ENCODE measurements at regions not wholly inside any gene's neighbourhood (a gene's known extent, or its start where the extent isn't known, plus 50 kb on each side); places are given as distances from the start of the nearest gene placed in this dataset.

DNA sequence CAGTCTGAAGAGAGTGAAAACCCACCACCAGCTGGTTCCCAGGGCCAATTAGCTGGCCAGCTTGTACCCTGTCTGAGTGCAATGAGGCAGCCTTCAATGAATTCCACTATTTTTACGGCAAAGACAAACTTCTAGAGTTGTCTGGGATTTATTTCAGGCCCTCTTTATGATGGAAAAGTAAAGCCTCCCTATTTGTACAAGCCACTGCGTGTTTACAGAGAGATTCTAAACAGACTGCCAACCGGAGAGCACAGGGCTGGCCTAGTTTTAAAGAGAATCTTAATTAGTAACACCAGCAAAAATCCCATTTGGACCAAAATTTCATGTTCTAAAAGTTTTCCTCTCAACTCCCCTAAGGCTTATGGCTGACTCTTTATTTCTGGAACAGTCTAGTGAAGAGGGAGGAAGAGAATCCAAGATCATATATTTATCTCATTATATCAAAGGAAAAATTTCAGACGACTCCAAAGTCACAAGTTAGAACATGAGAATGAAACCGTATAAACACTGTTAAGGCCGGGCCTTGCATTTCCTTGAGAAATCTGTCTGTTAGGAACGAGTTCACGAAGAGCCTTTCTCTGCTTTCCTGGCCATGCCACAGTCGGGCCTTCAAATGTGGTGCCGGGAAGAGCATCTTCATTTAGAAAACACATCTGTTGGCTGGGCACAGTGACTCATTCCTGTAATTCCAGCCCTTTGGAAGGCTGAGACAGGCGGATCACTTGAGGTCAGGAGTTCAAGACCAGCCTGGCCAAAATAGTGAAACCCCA lies 724.6 kb upstream of the NRP1 start:
- TF ChIP-seq POLR2AphosphoS5 (IDR thresholded peaks at IDR 0.05; ENCODE audit: low read depth, low read length) = no peak
- no peak for TF ChIP-seq SIN3A (IDR thresholded peaks at IDR 0.05; ENCODE audit: borderline replicate concordance, insufficient read depth, low read length)

DNA sequence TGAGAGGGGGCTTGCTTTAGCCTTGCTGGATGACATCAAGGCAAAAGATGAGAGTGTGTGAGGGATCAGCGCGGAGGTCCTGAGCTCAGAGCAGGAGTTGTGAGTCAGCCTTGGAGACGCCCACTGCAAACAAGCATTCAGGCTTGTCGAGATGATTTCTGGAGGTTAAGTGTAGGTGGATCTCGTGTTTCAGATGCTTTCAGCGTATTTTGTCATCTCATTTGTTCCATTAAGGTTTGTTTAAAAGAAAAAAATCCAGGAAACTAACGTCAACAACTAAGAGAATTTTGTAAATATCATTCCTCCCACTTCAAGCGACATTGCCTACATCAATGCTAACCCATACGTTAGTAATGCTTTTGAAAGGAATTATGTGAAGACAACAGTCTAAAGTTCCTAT lies 715.4 kb upstream of the NRP1 start:
- no peak for TF ChIP-seq FOXP2 (optimal IDR thresholded peaks at IDR 0.05; ENCODE audit: borderline replicate concordance, extremely low read depth, extremely low read length, insufficient read depth)
- TF ChIP-seq POLR2AphosphoS5 (IDR thresholded peaks at IDR 0.05; ENCODE audit: low read depth, low read length) = no peak
- no peak for TF ChIP-seq TAF1 (IDR thresholded peaks at IDR 0.05; ENCODE audit: borderline replicate concordance, insufficient read depth, low read length)
- no peak for TF ChIP-seq SIN3A (IDR thresholded peaks at IDR 0.05; ENCODE audit: borderline replicate concordance, insufficient read depth, low read length)
- TF ChIP-seq, protein P1, sequence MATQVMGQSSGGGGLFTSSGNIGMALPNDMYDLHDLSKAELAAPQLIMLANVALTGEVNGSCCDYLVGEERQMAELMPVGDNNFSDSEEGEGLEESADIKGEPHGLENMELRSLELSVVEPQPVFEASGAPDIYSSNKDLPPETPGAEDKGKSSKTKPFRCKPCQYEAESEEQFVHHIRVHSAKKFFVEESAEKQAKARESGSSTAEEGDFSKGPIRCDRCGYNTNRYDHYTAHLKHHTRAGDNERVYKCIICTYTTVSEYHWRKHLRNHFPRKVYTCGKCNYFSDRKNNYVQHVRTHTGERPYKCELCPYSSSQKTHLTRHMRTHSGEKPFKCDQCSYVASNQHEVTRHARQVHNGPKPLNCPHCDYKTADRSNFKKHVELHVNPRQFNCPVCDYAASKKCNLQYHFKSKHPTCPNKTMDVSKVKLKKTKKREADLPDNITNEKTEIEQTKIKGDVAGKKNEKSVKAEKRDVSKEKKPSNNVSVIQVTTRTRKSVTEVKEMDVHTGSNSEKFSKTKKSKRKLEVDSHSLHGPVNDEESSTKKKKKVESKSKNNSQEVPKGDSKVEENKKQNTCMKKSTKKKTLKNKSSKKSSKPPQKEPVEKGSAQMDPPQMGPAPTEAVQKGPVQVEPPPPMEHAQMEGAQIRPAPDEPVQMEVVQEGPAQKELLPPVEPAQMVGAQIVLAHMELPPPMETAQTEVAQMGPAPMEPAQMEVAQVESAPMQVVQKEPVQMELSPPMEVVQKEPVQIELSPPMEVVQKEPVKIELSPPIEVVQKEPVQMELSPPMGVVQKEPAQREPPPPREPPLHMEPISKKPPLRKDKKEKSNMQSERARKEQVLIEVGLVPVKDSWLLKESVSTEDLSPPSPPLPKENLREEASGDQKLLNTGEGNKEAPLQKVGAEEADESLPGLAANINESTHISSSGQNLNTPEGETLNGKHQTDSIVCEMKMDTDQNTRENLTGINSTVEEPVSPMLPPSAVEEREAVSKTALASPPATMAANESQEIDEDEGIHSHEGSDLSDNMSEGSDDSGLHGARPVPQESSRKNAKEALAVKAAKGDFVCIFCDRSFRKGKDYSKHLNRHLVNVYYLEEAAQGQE (IDR thresholded peaks at IDR 0.05; ENCODE audit: insufficient read depth in 1 of 2, low read depth in 2 of 2, low read length in 2 of 2) = no peak

DNA sequence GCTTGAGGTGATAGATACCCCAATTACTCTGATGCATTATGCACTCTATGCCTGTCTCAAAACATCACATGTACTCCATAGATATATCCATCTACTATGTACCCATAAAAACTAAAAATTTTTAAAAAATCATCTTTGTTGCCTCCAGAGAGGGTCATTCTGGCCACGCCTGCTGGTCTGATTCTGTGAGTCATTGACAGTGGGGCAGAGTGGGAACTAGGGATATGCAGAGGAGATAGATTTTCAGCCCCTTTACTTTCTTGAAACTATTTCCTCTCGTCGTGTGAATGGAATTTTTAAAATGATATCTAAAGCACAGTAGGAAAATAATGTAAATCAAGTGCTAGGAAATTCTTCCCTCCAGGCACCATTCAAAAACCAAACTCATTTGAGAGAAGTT lies 715.0 kb upstream of the NRP1 start:
- TF ChIP-seq TAF1 (IDR thresholded peaks at IDR 0.05; ENCODE audit: borderline replicate concordance, insufficient read depth, low read length) (no peak), POLR2AphosphoS5 (IDR thresholded peaks at IDR 0.05; ENCODE audit: low read depth, low read length) (no peak), FOXP2 (optimal IDR thresholded peaks at IDR 0.05; ENCODE audit: borderline replicate concordance, extremely low read depth, extremely low read length, insufficient read depth) (no peak), SIN3A (IDR thresholded peaks at IDR 0.05; ENCODE audit: borderline replicate concordance, insufficient read depth, low read length) (no peak)
- TF ChIP-seq, protein P1 (IDR thresholded peaks at IDR 0.05; ENCODE audit: insufficient read depth in 1 of 2, low read depth in 2 of 2, low read length in 2 of 2) = no peak

DNA sequence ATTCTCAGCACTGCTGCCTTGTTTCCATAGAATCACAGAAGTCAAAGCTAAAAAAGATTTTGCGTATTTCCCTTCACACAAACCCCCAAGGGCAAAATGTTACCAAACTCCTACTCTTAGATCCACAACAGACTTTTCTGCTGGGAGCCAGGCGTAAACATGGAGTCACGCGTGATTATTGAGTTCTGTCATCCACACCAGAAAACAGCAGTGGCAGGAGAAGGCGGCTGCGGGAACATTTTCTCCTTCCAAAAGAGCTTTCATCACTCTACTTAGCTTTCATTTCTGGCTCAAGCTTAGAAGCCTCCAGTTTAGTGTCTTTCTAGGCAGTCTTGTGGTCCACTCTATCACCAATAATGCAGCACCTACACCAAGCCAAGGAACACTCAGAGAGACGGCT lies 712.9 kb upstream of the NRP1 start:
- TF ChIP-seq FOXP2 (optimal IDR thresholded peaks at IDR 0.05; ENCODE audit: borderline replicate concordance, extremely low read depth, extremely low read length, insufficient read depth) (no peak), POLR2AphosphoS5 (IDR thresholded peaks at IDR 0.05; ENCODE audit: low read depth, low read length) (no peak), TAF1 (IDR thresholded peaks at IDR 0.05; ENCODE audit: borderline replicate concordance, insufficient read depth, low read length) (no peak), SIN3A (IDR thresholded peaks at IDR 0.05; ENCODE audit: borderline replicate concordance, insufficient read depth, low read length) (no peak)
- TF ChIP-seq, protein P1 (IDR thresholded peaks at IDR 0.05; ENCODE audit: insufficient read depth in 1 of 2, low read depth in 2 of 2, low read length in 2 of 2) = no peak

DNA sequence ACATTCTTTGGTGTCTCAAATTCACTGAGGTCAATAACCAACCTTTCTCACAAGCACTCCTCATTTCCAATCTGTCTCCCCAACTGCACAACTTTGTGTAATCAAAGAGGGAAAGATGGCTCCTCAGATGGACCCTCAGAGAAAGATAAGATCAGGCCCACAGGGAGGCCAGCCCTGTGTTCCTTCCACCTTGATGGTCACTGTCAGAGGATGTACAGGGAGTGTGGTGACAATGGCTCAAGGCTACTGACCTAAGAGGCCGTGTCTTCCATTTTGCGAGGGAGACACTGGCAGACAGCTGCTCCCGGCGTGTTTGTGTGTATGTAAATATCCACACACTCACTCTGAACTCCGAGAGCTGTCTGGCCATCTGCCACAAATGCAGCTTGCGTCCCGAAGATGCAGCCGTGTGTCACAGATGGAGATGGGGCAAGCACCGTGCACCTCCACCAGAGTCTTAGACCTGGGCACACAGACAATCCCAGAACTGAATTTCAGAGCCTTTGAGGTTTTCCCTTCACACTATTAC lies 712.1 kb upstream of the NRP1 start:
- no peak for TF ChIP-seq POLR2AphosphoS5 (IDR thresholded peaks at IDR 0.05; ENCODE audit: low read depth, low read length)
- TF ChIP-seq, protein P1 (IDR thresholded peaks at IDR 0.05; ENCODE audit: insufficient read depth in 1 of 2, low read depth in 2 of 2, low read length in 2 of 2) = no peak
- no peak for TF ChIP-seq TAF1 (IDR thresholded peaks at IDR 0.05; ENCODE audit: borderline replicate concordance, insufficient read depth, low read length)
- no peak for TF ChIP-seq SIN3A (IDR thresholded peaks at IDR 0.05; ENCODE audit: borderline replicate concordance, insufficient read depth, low read length)
- TF ChIP-seq FOXP2 (optimal IDR thresholded peaks at IDR 0.05; ENCODE audit: borderline replicate concordance, extremely low read depth, extremely low read length, insufficient read depth) = no peak

Data from PFSK-1 (cell line).